ENCODE measurements at regions not wholly inside any gene's neighbourhood (a gene's known extent, or its start where the extent isn't known, plus 50 kb on each side); places are given as distances from the start of the nearest gene placed in this dataset.

GRCh38 chr4:181599134-181599533, 644.1 kb upstream of the TENM3 start:
- no peak overlapping the region for H2BK120ac ChIP-seq (ENCODE audit: low read depth, low read length)
- no peak overlapping the region for H4K91ac ChIP-seq (ENCODE audit: insufficient read depth, low read depth, low read length)
- H3K79me1 ChIP-seq (ENCODE audit: low read depth in 1 of 2, low read length in 2 of 2) = no peaks in the 10 kb centered on the region
- no peak overlapping the region for H3K23ac ChIP-seq (ENCODE audit: low read depth, low read length)
- in situ Hi-C loops (cut with MboI; ENCODE audit: low sequenced_read_pairs) (no loop called here), intact Hi-C loops (cut with micrococcal nuclease) (no loop called here), dilution Hi-C loops (cut with HindIII; ENCODE audit: low sequenced_read_pairs, unreplicated experiment) (no loop called here)
- no peak overlapping the region for H3K4me3 ChIP-seq (ENCODE audit: insufficient read depth, low read depth, low read length)
- DNase-seq (no peak), ATAC-seq (ENCODE audit: low read depth) (no peak)
- H3K9ac ChIP-seq (ENCODE audit: low read depth, low read length) = no peak overlapping the region
- H3K18ac ChIP-seq (ENCODE audit: low read depth, low read length) = no peak overlapping the region
- H3K27ac ChIP-seq (ENCODE audit: insufficient read depth, low read length) = no peak overlapping the region
- no peak overlapping the region for H4K8ac ChIP-seq (ENCODE audit: low read depth in 2 of 2, low read length in 2 of 2)
- H3K14ac ChIP-seq (replicated peaks; ENCODE audit: low read depth, low read length) = no peak overlapping the region
- H2BK15ac ChIP-seq (ENCODE audit: low read depth, low read length) = no peak overlapping the region
- no peak overlapping the region for H2AK5ac ChIP-seq (ENCODE audit: low read depth, low read length)
- H3K9me3 ChIP-seq (ENCODE audit: control insufficient read depth, insufficient read depth, low read length) = no peaks in the 10 kb centered on the region
- H3K4me2 ChIP-seq (ENCODE audit: low read depth, low read length) = no peak overlapping the region
- ChIA-PET POLR2A (ENCODE audit: unreplicated experiment) (no interaction called here), CTCF (interaction anchor here (0.7 kb wide), 1 partner anchor 84 kb away, joined by 3 read pairs; no protein-coding TSS in a partner anchor)
- BruUV-seq (replicated peaks) = no TSS peak
- no peak for TF ChIP-seq CHD1 (IDR thresholded peaks at IDR 0.05; ENCODE audit: low read depth, low read length)
- TF ChIP-seq SMC3 (IDR thresholded peaks at IDR 0.05; ENCODE audit: low read depth, low read length) = no peak
- no peak for TF ChIP-seq MAZ (IDR thresholded peaks at IDR 0.05; ENCODE audit: borderline replicate concordance, low read depth, low read length)
- no peak for TF ChIP-seq MAFK (IDR thresholded peaks at IDR 0.05; ENCODE audit: low read depth, low read length)
- no peak for TF ChIP-seq MXI1 (IDR thresholded peaks at IDR 0.05; ENCODE audit: borderline replicate concordance, low read depth, low read length)
- no peak for TF ChIP-seq CTCF (conservative IDR thresholded peaks at IDR 0.05; ENCODE audit: low read depth, low read length)
- no peak for TF ChIP-seq BHLHE40 (IDR thresholded peaks at IDR 0.05; ENCODE audit: low read depth, low read length)
- TF ChIP-seq RAD21 (IDR thresholded peaks at IDR 0.05; ENCODE audit: low read length) = no peak
- no peak for TF ChIP-seq NFE2L2 (IDR thresholded peaks at IDR 0.05; ENCODE audit: low read depth, low read length)
- no peak for TF ChIP-seq USF2 (IDR thresholded peaks at IDR 0.05; ENCODE audit: low read depth, low read length)
- no peak for TF ChIP-seq RFX5 (IDR thresholded peaks at IDR 0.05; ENCODE audit: low read depth, low read length)
- TF ChIP-seq ELK1 (IDR thresholded peaks at IDR 0.05; ENCODE audit: borderline replicate concordance, low read depth, low read length) = no peak
- H3K36me3 ChIP-seq (ENCODE audit: control insufficient read depth, insufficient read depth, low read length) = no peaks in the 10 kb centered on the region
- no peak overlapping the region for H2AFZ ChIP-seq (replicated peaks; ENCODE audit: low read length, poor library complexity)
- H4K20me1 ChIP-seq (ENCODE audit: insufficient read depth, low read length) = no peaks in the 10 kb centered on the region
- H2BK5ac ChIP-seq (ENCODE audit: low read depth, low read length, poor library complexity, severe bottlenecking) = no peak overlapping the region
- no peak overlapping the region for H3K4ac ChIP-seq (ENCODE audit: low read depth, low read length)
- no peak overlapping the region for H3K56ac ChIP-seq (ENCODE audit: extremely low read depth, insufficient read depth, low read length)
- no CpG with 5 or more reads among the region's 6 CpGs for whole genome bisulfite sequencing, 2 experiments (ENCODE audit: extremely low coverage in 2 of 2, insufficient read length in 1 of 2)
- H2AK9ac ChIP-seq (replicated peaks; ENCODE audit: low read depth, low read length, poor library complexity) = no peak overlapping the region
- no peak overlapping the region for H4K5ac ChIP-seq (ENCODE audit: low read depth, low read length)
- no peaks in the 10 kb centered on the region for H3K4me1 ChIP-seq (ENCODE audit: control insufficient read depth, insufficient read depth, low read length)
- H3K9me1 ChIP-seq (ENCODE audit: insufficient read depth, low read length) = no peaks in the 10 kb centered on the region
- no peak overlapping the region for H2BK20ac ChIP-seq (ENCODE audit: low read depth, low read length)
- no peaks in the 10 kb centered on the region for H3K27me3 ChIP-seq (ENCODE audit: control insufficient read depth, insufficient read depth, low read length)

Data from IMR-90 (cell line).